Testis (tissue), 2 donors: ENCODE measurements at regions not wholly inside any gene's neighbourhood (a gene's known extent, or its start where the extent isn't known, plus 50 kb on each side); places are given as distances from the start of the nearest gene placed in this dataset.
"Not testable (repeated sequence)": the region's sequence is repeated elsewhere in the genome, so short reads cannot be mapped to it uniquely, and the experiment has no call there.

Source experiments
- CTCF ChIP-seq, 3 experiments: fragments of 450-650 bp in 2 of 3; fragments of 200-600 bp in 1 of 3; sonication (generic) in 1 of 3; IDR thresholded peaks; one replicate each; pipeline ENCODE4 v1.5.1; 2016 to 2019; ENCODE audit warnings: antibody characterized with exemption in 3 of 3, mild to moderate bottlenecking in 2 of 3, moderate library complexity in 1 of 3
- POLR2A ChIP-seq: fragments of 450-650 bp; IDR thresholded peaks from one replicate; pipeline ENCODE4 v1.6.1; 2017; ENCODE audit warnings: antibody characterized with exemption, mild to moderate bottlenecking, moderate library complexity

- not testable (repeated sequence) for TF ChIP-seq CTCF (IDR thresholded peaks at IDR 0.05); POLR2A
Measured at GRCh38 chr16:88311860-88312259, 70.9 kb upstream of the ZNF469 start.
